NCI-H2196 treated with DMSO at 0.1 percent for 48 hours (cell line): ENCODE measurements at regions not wholly inside any gene's neighbourhood (a gene's known extent, or its start where the extent isn't known, plus 50 kb on each side); places are given as distances from the start of the nearest gene placed in this dataset.

Source experiments
- DNase-seq: peaks from one replicate; lab custom pipeline; 2025; ENCODE audit not compliant: unreplicated experiment; lab: John Stamatoyannopoulos, UW

GRCh38 chr18:7349181-7349837 lies 118.4 kb downstream of the LRRC30 start:
- DNase-seq: no peak

GRCh38 chr18:7358989-7359726 lies 128.3 kb downstream of the LRRC30 start:
- DNase-seq: no peak

- DNase-seq: no peak
Observed at GRCh38 chr18:7360606-7361170, 129.8 kb downstream of the LRRC30 start.

- DNase-seq: no peak
Observed at GRCh38 chr18:7363338-7363737, 132.4 kb downstream of the LRRC30 start.

GRCh38 chr18:7366597-7366996 lies 135.7 kb downstream of the LRRC30 start:
- DNase-seq: no peak

GRCh38 chr18:7367336-7367735 lies 136.4 kb downstream of the LRRC30 start:
- DNase-seq: no peak

- no peak for DNase-seq
Observed at GRCh38 chr18:7369006-7369405, 138.1 kb downstream of the LRRC30 start.

GRCh38 chr18:7370375-7370774 lies 139.5 kb downstream of the LRRC30 start:
- DNase-seq: no peak

GRCh38 chr18:7370802-7371201 lies 139.9 kb downstream of the LRRC30 start:
- DNase-seq: no peak

GRCh38 chr18:7373441-7373840 lies 142.6 kb downstream of the LRRC30 start:
- DNase-seq: no peak

GRCh38 chr18:7381307-7381706 lies 150.4 kb downstream of the LRRC30 start:
- no peak for DNase-seq

- no peak for DNase-seq
Observed at GRCh38 chr18:7382328-7383001, 151.6 kb downstream of the LRRC30 start.

GRCh38 chr18:7383002-7383980 lies 152.4 kb downstream of the LRRC30 start:
- no peak for DNase-seq

- DNase-seq: no peak
Observed at GRCh38 chr18:7388741-7389140, 157.9 kb downstream of the LRRC30 start.

- DNase-seq: no peak
Observed at GRCh38 chr18:7390731-7391492, 160.0 kb downstream of the LRRC30 start.

GRCh38 chr18:7393080-7393479 lies 162.2 kb downstream of the LRRC30 start:
- no peak for DNase-seq

- no peak for DNase-seq
Observed at GRCh38 chr18:7394050-7394659, 163.3 kb downstream of the LRRC30 start.

GRCh38 chr18:7395566-7395965 lies 164.7 kb downstream of the LRRC30 start:
- no peak for DNase-seq

- no peak for DNase-seq
Observed at GRCh38 chr18:7413906-7414305, 153.2 kb upstream of the PTPRM start.
